ENCODE measurements at regions not wholly inside any gene's neighbourhood (a gene's known extent, or its start where the extent isn't known, plus 50 kb on each side); places are given as distances from the start of the nearest gene placed in this dataset.

- TF ChIP-seq FOXA1 (IDR thresholded peaks at IDR 0.05) (no peak), ZNF384 (IDR thresholded peaks at IDR 0.05) (no peak), SP1 (IDR thresholded peaks at IDR 0.05) (no peak), ARNT (IDR thresholded peaks at IDR 0.05) (no peak), BHLHE40 (IDR thresholded peaks at IDR 0.05; ENCODE audit: borderline replicate concordance) (no peak), SUZ12 (IDR thresholded peaks at IDR 0.05) (no peak), FOXM1 (IDR thresholded peaks at IDR 0.05; ENCODE audit: borderline replicate concordance) (no peak), NFRKB (IDR thresholded peaks at IDR 0.05) (no peak)
Measured at GRCh38 chr12:60387356-60387755, 791.5 kb downstream of the SLC16A7 start.

All from HEK293T (cell line).